Tibial nerve (tissue), 4 donors: ENCODE measurements at regions not wholly inside any gene's neighbourhood (a gene's known extent, or its start where the extent isn't known, plus 50 kb on each side); places are given as distances from the start of the nearest gene placed in this dataset.

Source experiments
- EP300 ChIP-seq, 2 donors: sonication (generic); formaldehyde crosslinking; IDR thresholded peaks; one replicate each; pipeline ENCODE4 v1.6.1; 2017; ENCODE audit warnings: antibody characterized with exemption in 2 of 2, mild to moderate bottlenecking in 1 of 2
- POLR2A ChIP-seq, 2 donors: fragments of 450-650 bp; IDR thresholded peaks; one replicate each; pipeline ENCODE4 v1.6.1; 2017; ENCODE audit warnings: antibody characterized with exemption in 2 of 2, mild to moderate bottlenecking in 2 of 2, moderate library complexity in 2 of 2
- TF ChIP-seq, protein P1 (sequence below), 5 experiments: fragments of 200-600 bp in 3 of 5; fragments of 450-650 bp in 2 of 5; sonication (generic) in 3 of 5; IDR thresholded peaks; one replicate each; pipeline ENCODE4 v1.5.1; 2016 to 2019; ENCODE audit warnings: antibody characterized with exemption in 5 of 5, mild to moderate bottlenecking in 3 of 5, moderate library complexity in 2 of 5

DNA sequence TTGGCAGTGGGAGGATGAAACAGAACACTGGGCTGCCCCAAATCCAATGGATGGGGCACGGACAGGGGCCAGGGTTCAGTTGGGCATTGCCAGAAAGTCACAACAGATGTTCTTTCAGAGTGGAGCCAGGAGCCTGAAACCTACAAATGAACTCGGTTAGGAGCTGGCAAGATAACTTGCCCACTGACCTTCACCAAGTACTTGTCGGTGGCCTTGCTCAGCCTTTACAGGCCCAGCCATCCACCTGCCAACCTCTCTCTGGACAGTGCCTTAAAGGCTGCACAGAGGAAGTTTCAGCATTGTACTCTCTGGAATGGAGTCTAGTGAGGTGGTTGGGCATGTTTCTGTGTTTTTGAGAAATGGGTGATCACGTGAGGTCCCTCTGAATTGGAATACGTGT is 87.1 kb upstream of the USP9X start:
- TF ChIP-seq, protein P1, sequence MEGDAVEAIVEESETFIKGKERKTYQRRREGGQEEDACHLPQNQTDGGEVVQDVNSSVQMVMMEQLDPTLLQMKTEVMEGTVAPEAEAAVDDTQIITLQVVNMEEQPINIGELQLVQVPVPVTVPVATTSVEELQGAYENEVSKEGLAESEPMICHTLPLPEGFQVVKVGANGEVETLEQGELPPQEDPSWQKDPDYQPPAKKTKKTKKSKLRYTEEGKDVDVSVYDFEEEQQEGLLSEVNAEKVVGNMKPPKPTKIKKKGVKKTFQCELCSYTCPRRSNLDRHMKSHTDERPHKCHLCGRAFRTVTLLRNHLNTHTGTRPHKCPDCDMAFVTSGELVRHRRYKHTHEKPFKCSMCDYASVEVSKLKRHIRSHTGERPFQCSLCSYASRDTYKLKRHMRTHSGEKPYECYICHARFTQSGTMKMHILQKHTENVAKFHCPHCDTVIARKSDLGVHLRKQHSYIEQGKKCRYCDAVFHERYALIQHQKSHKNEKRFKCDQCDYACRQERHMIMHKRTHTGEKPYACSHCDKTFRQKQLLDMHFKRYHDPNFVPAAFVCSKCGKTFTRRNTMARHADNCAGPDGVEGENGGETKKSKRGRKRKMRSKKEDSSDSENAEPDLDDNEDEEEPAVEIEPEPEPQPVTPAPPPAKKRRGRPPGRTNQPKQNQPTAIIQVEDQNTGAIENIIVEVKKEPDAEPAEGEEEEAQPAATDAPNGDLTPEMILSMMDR (IDR thresholded peaks at IDR 0.05): no peak
- TF ChIP-seq EP300 (IDR thresholded peaks at IDR 0.05) (no peak), POLR2A (IDR thresholded peaks at IDR 0.05) (no peak)
